NT2/D1 (cell line): ENCODE measurements at regions not wholly inside any gene's neighbourhood (a gene's known extent, or its start where the extent isn't known, plus 50 kb on each side); places are given as distances from the start of the nearest gene placed in this dataset.

Source experiments
- SUZ12 ChIP-seq: IDR thresholded peaks from 2 replicates; pipeline ENCODE4 v1.6.1; 2011; ENCODE audit not compliant: insufficient read length, insufficient read depth; ENCODE audit errors: extremely low read depth
- YY1 ChIP-seq: IDR thresholded peaks from 2 replicates; pipeline ENCODE4 v1.6.1; 2011; ENCODE audit not compliant: insufficient read length, insufficient read depth
- ZNF274 ChIP-seq: IDR thresholded peaks from 2 replicates; pipeline ENCODE4 v1.6.1; 2011; ENCODE audit warnings: mild to moderate bottlenecking, low read depth, low read length

DNA sequence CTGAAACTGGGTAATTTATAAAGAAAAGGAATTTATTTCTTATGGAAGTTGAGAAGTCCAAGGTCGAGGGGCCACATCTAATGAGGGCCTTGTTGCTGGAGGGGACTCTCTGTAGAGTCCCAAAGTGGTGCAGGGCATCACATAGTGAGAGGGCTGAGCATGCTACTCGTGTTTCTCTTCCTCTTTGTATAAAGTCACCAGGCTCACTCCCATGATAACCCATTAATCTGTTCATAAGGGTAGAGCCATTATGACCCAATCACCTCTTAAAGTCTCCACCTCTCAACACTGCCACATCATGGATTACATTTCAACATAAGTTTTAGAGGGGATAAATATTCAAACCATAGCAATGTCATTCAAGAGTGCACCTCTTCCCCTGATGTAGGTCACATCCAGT is 79.1 kb upstream of the ATP2B1 start:
- TF ChIP-seq SUZ12 (no peak), YY1 (no peak), ZNF274 (no peak)
